GM23248 (cell line): ENCODE measurements at regions not wholly inside any gene's neighbourhood (a gene's known extent, or its start where the extent isn't known, plus 50 kb on each side); places are given as distances from the start of the nearest gene placed in this dataset.

Source experiments
- EZH2 ChIP-seq: fragments of 200-600 bp; sonication (generic); IDR thresholded peaks from 2 replicates; pipeline ENCODE4 v1.6.1; 2018; ENCODE audit warnings: antibody characterized with exemption, mild to moderate bottlenecking; ENCODE audit not compliant: insufficient read depth, poor library complexity, severe bottlenecking
- EZH2phosphoT487 ChIP-seq: fragments of 200-600 bp; sonication (generic); IDR thresholded peaks from 2 replicates; pipeline ENCODE4 v1.6.1; 2018; ENCODE audit warnings: antibody characterized with exemption, moderate library complexity, mild to moderate bottlenecking, low read depth; ENCODE audit not compliant: insufficient read depth

DNA sequence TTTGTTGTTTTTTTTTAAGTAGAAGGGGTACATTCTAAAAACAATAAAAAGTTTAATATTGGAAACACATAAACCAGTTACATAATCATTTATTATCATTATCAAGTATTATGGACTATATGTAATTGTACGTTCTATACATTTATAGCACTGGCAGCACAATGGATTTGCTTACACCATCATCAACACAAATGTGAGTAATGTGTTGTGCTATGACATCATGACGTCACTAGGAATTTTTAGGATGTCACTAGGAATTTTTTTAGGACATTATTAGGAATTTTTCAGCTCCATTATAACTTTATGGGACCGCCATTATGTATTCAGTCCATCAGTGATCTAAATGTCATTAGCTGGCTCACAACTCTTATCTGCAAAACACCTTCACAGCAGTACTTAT is 126.8 kb upstream of the SYT10 start:
- TF ChIP-seq EZH2 (no peak), EZH2phosphoT487 (no peak)
